Kidney (tissue), 13 donors: ENCODE measurements at regions not wholly inside any gene's neighbourhood (a gene's known extent, or its start where the extent isn't known, plus 50 kb on each side); places are given as distances from the start of the nearest gene placed in this dataset.

ENCODE experiments used
- DNase-seq, 5 donors: peaks; one replicate each; pipeline ENCODE4 v3.0.0-alpha.2; 2013 to 2020
- FAIRE-seq: peaks from 2 replicates; lab custom pipeline; 2012; peaks lifted over from hg19 to GRCh38; lab: Jason Lieb, UNC
- H3K27ac ChIP-seq, 2 donors: one replicate each; pipeline ENCODE4 v1.7.0; 2013; ENCODE audit warnings: low read depth in 2 of 2, low read length in 2 of 2, inconsistent platforms in 1 of 2
- H3K27me3 ChIP-seq: one replicate; pipeline ENCODE4 v1.7.1; 2013; ENCODE audit warnings: low read length, inconsistent platforms; ENCODE audit not compliant: control insufficient read depth, insufficient read depth
- H3K36me3 ChIP-seq, 3 donors: one replicate each; pipeline versions ENCODE4 v1.7.0 to v1.7.1; 2013; ENCODE audit warnings: low read length in 3 of 3, control low read depth in 1 of 3, inconsistent platforms in 1 of 3; ENCODE audit not compliant: insufficient read depth in 3 of 3, control insufficient read depth in 2 of 3
- H3K4me1 ChIP-seq, 3 donors: one replicate each; pipeline versions ENCODE4 v1.7.0 to v1.7.1; 2013; ENCODE audit warnings: low read length in 3 of 3, inconsistent platforms in 1 of 3, low read depth in 1 of 3; ENCODE audit not compliant: control insufficient read depth in 2 of 3, insufficient read depth in 2 of 3
- H3K4me3 ChIP-seq, 3 donors: one replicate each; pipeline versions ENCODE4 v1.7.0 to v1.8.1; 2013; ENCODE audit warnings: low read length in 3 of 3, control low read depth in 1 of 3, inconsistent platforms in 1 of 3
- H3K9ac ChIP-seq, 3 donors: one replicate each; pipeline versions ENCODE4 v1.7.0 to v1.7.1; 2013; ENCODE audit warnings: low read length in 3 of 3, control low read depth in 1 of 3, inconsistent platforms in 1 of 3
- H3K9me3 ChIP-seq, 3 donors: one replicate each; pipeline versions ENCODE4 v1.7.0 to v1.7.1; 2013; ENCODE audit warnings: low read length in 3 of 3, control low read depth in 1 of 3, inconsistent platforms in 1 of 3; ENCODE audit not compliant: control insufficient read depth in 2 of 3, insufficient read depth in 1 of 3
- CTCF ChIP-seq: IDR thresholded peaks from 3 replicates; pipeline ENCODE4 v1.5.1; 2012; ENCODE audit warnings: mild to moderate bottlenecking, moderate library complexity, borderline replicate concordance; ENCODE audit not compliant: insufficient read depth; ENCODE audit errors: extremely low read depth
- intact Hi-C: fragments of 100-400 bp; cut with DNase I; formaldehyde crosslinking; loops from one replicate; pipeline ENCODE4 v1.11.1; 2022
- donor health status: control.
- donor health status: control.
- donor health status: control.
- donor health status: control.
- donor health status: control.
- donor health status: DM: yes; HTN: yes; CAD: no.
- donor health status: Normal renal cell carcinoma (clear cell type).

- H3K9me3 ChIP-seq: no peaks in the 10 kb centered on the region
- FAIRE-seq: no peak
- no peak overlapping the region for H3K9ac ChIP-seq
- TF ChIP-seq CTCF: no peak
- H3K27me3 ChIP-seq: no peaks in the 10 kb centered on the region
- DNase-seq: no peak
- no peak overlapping the region for H3K4me3 ChIP-seq
- H3K27ac ChIP-seq: no peak overlapping the region
- intact Hi-C loops: no loop called here
- no peaks in the 10 kb centered on the region for H3K4me1 ChIP-seq
- no peaks in the 10 kb centered on the region for H3K36me3 ChIP-seq
Observed at GRCh38 chr5:44022622-44023021, 366.6 kb downstream of the FGF10 start.

GRCh38 chr5:44011518-44011917 is 377.7 kb downstream of the FGF10 start:
- Histone ChIP-seq H3K9ac (no peak overlapping the region), H3K4me3 (no peak overlapping the region), H3K27me3 (no peaks in the 10 kb centered on the region), H3K9me3 (no peaks in the 10 kb centered on the region), H3K36me3 (no peaks in the 10 kb centered on the region), H3K4me1 (no peaks in the 10 kb centered on the region), H3K27ac (no peak overlapping the region)
- FAIRE-seq (no peak), DNase-seq (no peak)
- intact Hi-C loops: no loop called here
- no peak for TF ChIP-seq CTCF

GRCh38 chr5:44002381-44002901 is 386.8 kb downstream of the FGF10 start:
- H3K4me1 ChIP-seq: no peaks in the 10 kb centered on the region
- no peaks in the 10 kb centered on the region for H3K36me3 ChIP-seq
- no peak overlapping the region for H3K9ac ChIP-seq
- DNase-seq: no peak
- no peak overlapping the region for H3K4me3 ChIP-seq
- TF ChIP-seq CTCF: no peak
- H3K27me3 ChIP-seq: no peaks in the 10 kb centered on the region
- no peaks in the 10 kb centered on the region for H3K9me3 ChIP-seq
- no peak for FAIRE-seq
- H3K27ac ChIP-seq: no peak overlapping the region
- intact Hi-C loops: no loop called here
